HEK293T (cell line): ENCODE measurements at regions not wholly inside any gene's neighbourhood (a gene's known extent, or its start where the extent isn't known, plus 50 kb on each side); places are given as distances from the start of the nearest gene placed in this dataset.

Experiments used
- ARNT ChIP-seq: fragments of 450-650 bp; IDR thresholded peaks from 2 replicates; pipeline ENCODE4 v1.6.1; 2017; ENCODE audit warnings: mild to moderate bottlenecking
- BHLHE40 ChIP-seq: fragments of 450-650 bp; IDR thresholded peaks from 2 replicates; pipeline ENCODE4 v1.6.1; 2016; ENCODE audit warnings: mild to moderate bottlenecking, moderate library complexity, borderline replicate concordance
- ELF4 ChIP-seq: fragments of 450-650 bp; IDR thresholded peaks from 2 replicates; pipeline ENCODE4 v1.6.1; 2017; ENCODE audit warnings: antibody characterized with exemption
- FOXA1 ChIP-seq: fragments of 450-650 bp; IDR thresholded peaks from 2 replicates; pipeline ENCODE4 v1.6.1; 2016; ENCODE audit warnings: mild to moderate bottlenecking
- FOXK2 ChIP-seq: fragments of 450-650 bp; IDR thresholded peaks from 2 replicates; pipeline ENCODE4 v1.6.1; 2016; ENCODE audit warnings: mild to moderate bottlenecking
- FOXM1 ChIP-seq: fragments of 450-650 bp; IDR thresholded peaks from 2 replicates; pipeline ENCODE4 v1.6.1; 2017; ENCODE audit warnings: mild to moderate bottlenecking, borderline replicate concordance
- HDGF ChIP-seq: fragments of 450-650 bp; IDR thresholded peaks from 2 replicates; pipeline ENCODE4 v1.6.1; 2017; ENCODE audit warnings: antibody characterized with exemption, borderline replicate concordance
- PKNOX1 ChIP-seq: fragments of 450-650 bp; IDR thresholded peaks from 2 replicates; pipeline ENCODE4 v1.6.1; 2016
- SP1 ChIP-seq: fragments of 450-650 bp; IDR thresholded peaks from 2 replicates; pipeline ENCODE4 v1.6.1; 2017
- SUZ12 ChIP-seq: fragments of 450-650 bp; IDR thresholded peaks from 2 replicates; pipeline ENCODE4 v1.6.1; 2016; ENCODE audit warnings: mild to moderate bottlenecking
- ZNF384 ChIP-seq: fragments of 450-650 bp; IDR thresholded peaks from 2 replicates; pipeline ENCODE4 v1.6.1; 2016

GRCh38 chr19:32173836-32174235 lies 171.6 kb upstream of the ZNF507 start:
- TF ChIP-seq SUZ12 (no peak), FOXM1 (no peak), BHLHE40 (no peak), ELF4 (no peak), FOXK2 (no peak), HDGF (no peak), ZNF384 (no peak), ARNT (no peak), SP1 (no peak), FOXA1 (no peak), PKNOX1 (no peak)
